ENCODE measurements at regions not wholly inside any gene's neighbourhood (a gene's known extent, or its start where the extent isn't known, plus 50 kb on each side); places are given as distances from the start of the nearest gene placed in this dataset.
"Not testable (repeated sequence)": the region's sequence is repeated elsewhere in the genome, so short reads cannot be mapped to it uniquely, and the experiment has no call there.

DNA sequence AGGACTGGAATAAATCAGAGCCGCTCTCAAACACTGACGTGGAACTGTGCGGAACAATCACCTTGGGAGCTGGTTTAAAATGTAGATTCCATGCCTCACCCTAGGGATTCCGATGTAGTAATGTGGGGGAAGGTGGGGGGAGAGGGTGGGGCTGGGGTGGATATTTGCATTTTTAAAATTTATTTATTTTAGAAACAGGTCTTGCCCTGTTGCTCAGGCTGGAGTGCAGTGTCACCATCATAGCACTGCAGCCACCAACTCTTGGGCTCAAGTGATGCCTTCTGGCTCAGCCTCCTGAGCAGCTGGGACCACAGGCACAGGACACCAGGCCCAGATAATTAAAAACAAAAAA lies 101.9 kb upstream of the SEC22B start:
- DNase-seq (ENCODE audit: low read depth) = not testable (repeated sequence)

GRCh38 chr1:120277428-120278258 lies 101.3 kb upstream of the SEC22B start:
- not testable (repeated sequence) for DNase-seq (ENCODE audit: low read depth)

DNA sequence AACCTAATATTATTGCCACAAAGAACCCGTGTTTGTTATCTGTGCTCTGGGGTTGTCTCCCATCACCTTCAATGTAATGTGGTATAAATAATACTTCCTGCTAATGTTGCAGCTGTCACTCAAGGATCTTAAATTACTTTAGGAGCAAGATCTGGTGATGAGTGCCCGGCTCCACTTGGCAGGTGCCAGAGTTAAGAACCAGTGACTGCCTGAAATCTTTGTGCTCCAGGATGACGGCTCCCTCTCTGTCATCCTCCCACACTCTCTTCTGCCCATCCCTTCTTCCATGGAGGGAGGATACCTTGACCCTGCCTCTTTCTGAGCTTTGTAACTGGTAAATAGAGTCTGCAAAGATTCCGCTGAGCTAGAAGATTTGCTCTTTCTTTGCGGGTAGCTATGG lies 100.4 kb upstream of the SEC22B start:
- DNase-seq (ENCODE audit: low read depth) = not testable (repeated sequence)

DNA sequence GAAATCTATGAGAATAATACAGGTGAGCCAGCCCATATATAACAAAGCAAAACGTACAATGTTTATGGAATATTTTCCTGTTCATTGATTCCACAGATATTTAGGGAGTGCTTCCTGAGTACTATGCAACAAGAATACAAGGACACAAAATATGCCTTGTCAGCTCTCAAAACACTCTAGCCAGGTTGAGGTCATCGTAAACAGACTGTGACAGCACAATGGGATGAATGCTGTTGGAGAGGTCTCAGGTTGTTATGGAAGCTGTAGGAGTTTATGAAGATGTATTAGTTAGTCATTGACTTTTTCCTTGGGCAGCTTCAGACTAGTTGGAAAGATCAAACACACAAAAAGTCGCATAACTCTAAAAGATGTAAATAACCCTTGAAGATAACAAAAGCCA lies 98.1 kb upstream of the SEC22B start:
- not testable (repeated sequence) for DNase-seq (ENCODE audit: low read depth)

- DNase-seq (ENCODE audit: low read depth) = not testable (repeated sequence)
Observed at GRCh38 chr1:120273363-120273762, 97.0 kb upstream of the SEC22B start.

GRCh38 chr1:120272242-120272641 lies 95.9 kb upstream of the SEC22B start:
- DNase-seq (ENCODE audit: low read depth) = not testable (repeated sequence)

DNA sequence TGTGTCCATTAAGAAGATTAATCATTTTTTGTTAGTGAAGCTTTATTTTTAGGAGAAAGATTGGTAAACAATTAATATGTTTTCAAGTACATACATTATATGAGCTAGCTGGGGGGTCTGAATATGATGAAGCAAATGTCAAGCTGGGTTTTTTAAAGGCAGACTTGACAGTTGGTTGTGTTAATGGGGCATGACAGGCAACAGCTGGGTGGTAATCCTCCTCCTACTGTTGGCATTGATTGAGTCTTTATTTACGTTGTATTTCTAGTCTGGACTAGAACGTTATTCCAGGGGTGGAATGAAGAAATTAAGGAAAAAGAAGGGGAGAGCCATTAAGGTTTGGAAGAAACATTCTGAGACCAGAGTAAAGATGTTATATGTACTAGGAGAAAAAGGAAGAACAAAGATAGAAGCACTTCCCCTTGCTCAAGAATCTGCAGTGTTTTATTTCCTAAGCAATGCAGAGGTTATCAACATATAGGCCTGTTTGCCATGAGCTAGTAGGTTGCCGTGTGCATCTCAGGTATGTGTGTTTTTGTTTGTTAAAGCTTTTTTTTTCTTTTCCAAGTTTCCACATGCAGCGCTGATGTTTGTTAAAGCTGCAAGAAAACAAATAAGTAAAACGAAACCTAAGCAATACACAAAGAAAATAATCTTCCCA lies 95.4 kb upstream of the SEC22B start:
- not testable (repeated sequence) for DNase-seq (ENCODE audit: low read depth)

GRCh38 chr1:120267894-120268551 lies 91.7 kb upstream of the SEC22B start:
- not testable (repeated sequence) for DNase-seq (ENCODE audit: low read depth)

- not testable (repeated sequence) for DNase-seq (ENCODE audit: low read depth)
Observed at GRCh38 chr1:120264564-120264963, 88.2 kb upstream of the SEC22B start.

DNA sequence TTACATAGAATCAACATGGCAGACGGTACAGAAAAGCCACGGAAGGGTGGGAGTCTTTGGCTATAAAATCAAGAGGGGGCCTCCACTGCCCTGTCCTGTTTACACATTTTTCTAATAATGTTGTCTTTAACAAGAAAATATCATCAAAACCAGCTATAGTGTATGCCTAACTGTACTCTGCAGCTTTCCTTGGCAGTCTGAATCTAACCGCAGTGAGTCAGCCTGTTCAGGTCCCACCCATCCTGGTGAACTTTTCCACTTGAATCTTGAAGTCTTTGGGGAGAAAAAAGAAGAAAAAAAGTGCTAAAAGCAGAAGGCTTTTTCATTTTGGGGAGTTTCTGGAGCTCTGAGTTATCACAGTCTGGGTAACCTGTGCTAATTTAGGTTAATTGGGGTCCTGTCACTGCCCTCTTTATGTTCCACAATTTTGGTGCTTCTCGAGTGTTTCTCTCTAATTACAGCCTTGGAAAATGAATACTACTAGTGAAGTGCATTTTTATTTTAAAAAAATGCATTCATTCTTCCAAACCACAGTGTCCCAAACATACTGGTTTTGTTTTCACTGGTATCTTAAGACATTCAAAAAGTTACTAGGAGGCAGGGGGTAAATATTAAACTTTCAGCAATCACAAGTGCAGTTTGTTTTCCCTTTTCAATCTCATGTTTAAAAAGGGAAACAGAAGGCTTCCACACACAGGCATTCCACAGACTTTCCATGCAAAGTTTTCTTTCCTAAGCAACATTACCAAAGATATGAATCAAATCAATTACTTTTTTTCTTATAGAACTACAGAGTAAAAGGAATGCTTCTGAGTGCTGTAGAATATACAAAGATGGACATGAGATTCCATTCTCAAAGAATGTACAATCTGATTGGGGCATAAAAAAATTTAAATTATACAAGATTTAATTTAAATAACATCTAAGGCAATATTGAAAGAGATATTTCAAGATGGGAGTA lies 86.8 kb upstream of the SEC22B start:
- not testable (repeated sequence) for DNase-seq (ENCODE audit: low read depth)

DNA sequence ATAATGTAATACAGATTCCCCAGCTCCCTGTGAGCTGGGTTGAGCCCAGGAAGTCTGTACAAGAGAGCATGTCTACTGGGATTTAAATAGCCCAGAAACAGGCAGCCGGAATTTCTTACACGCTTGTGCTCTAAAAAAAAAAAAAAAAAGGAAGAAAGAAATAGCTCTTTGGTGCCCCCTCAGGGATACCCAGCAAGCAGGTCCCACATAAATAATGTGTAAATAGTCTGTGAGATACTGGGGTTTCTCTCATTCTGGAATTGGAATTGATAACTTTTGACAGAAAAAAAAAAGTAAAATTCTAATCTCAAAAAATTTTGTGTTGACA lies 81.4 kb upstream of the SEC22B start:
- DNase-seq (ENCODE audit: low read depth) = not testable (repeated sequence)

- not testable (repeated sequence) for DNase-seq (ENCODE audit: low read depth)
Observed at GRCh38 chr1:120257064-120257777, 80.9 kb upstream of the SEC22B start.

GRCh38 chr1:120250756-120251155 lies 74.4 kb upstream of the SEC22B start:
- not testable (repeated sequence) for DNase-seq (ENCODE audit: low read depth)

GRCh38 chr1:120248726-120249427 lies 72.6 kb upstream of the SEC22B start:
- not testable (repeated sequence) for DNase-seq (ENCODE audit: low read depth)

- not testable (repeated sequence) for DNase-seq (ENCODE audit: low read depth)
Observed at GRCh38 chr1:120248203-120248602, 71.9 kb upstream of the SEC22B start.

DNA sequence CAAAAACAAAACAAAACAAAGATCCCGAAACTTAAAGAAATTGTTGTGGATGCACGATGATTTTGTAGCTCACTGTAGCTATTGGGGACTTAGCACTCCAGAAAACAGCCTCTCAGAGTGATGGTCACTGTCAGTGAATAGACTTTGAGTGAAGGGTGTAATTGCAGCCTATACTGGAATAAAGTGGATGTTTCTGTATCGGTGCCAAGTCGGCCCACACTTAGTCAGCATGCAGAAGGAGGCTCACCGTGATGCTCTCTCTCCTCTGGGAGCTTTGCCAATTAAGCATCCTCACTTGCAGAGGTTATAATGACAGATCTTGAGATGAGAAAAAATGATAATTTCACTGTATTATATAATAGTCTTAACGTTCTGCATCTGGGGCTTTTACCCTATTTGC lies 67.5 kb upstream of the SEC22B start:
- DNase-seq (ENCODE audit: low read depth) = not testable (repeated sequence)

DNA sequence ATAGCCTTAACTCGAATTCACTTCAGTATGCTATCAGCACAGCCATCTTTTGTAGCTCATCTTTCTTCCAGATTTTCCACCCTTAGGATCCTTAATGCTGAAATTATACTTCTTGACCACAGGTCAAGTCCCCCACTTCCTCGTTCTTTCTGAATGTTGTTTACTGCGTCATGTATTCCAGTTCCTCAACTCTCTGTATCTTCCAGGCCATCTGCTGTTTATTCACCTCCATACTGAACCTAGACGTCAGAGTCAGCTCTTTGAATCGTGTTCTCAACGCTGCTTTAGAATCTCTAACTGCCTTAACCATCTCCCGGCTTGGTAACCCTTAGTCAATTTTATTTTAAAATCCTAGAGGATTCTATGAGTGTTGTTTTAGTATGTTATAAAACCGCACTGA lies 66.3 kb upstream of the SEC22B start:
- not testable (repeated sequence) for DNase-seq (ENCODE audit: low read depth)

GRCh38 chr1:120241868-120242267 lies 65.5 kb upstream of the SEC22B start:
- not testable (repeated sequence) for DNase-seq (ENCODE audit: low read depth)

DNA sequence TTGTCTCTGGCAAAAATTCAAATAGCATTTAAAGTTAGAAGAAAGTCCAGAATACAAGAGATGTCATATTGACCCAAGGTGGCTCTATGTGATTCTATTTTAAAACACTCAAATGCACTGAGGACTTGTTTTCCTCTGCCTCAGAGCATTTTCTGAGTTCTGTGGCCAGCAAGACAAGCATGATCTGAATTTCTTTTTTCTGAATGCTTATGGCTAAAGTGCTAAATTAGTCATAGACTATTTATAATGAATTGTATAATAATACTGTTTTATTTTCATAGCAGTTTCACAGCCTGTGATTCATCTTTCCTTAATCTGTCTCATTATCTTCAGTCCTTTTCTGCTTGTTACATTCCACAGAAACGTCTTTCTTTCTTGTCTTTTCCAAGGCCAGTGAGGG lies 63.9 kb upstream of the SEC22B start:
- DNase-seq (ENCODE audit: low read depth) = not testable (repeated sequence)

DNA sequence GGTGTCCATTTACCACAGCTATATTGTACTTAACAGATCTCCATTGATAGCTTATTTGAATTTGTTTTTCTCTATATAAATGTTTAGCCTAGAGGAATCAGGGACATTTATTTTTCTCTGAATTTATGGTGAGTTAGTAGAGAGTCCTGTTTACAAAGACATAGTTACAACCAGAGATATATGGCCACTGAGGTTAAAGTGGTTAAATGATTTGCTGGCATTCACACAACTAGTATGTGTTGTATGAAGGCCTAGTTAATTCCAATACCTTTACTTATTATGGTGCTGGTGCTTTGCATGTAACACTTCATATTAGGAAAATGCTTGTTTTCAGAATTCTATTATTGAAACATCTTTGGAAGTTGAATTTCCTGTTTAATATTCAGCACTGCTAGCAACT lies 63.0 kb upstream of the SEC22B start:
- DNase-seq (ENCODE audit: low read depth) = not testable (repeated sequence)
